ENCODE measurements at regions not wholly inside any gene's neighbourhood (a gene's known extent, or its start where the extent isn't known, plus 50 kb on each side); places are given as distances from the start of the nearest gene placed in this dataset.

DNA sequence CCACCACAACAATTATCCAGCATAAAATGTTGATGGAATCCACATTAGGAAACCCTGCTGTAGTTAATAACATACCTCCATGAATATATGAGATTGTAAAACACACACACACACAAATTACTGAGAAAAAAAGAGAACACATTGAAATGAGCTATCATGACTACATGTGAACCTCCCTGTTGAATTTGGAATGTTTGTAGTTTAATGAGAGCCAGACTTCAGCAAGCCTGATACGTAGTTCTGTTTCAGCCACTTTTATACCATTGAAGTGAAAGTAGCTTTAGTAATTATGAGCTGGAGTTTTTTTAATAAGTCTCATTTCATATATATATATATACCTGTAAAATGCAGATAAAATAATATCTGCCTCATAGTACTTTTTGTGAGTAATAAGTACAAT lies 1146.4 kb downstream of the NAALADL2 start:
- BruUV-seq (replicated peaks): no TSS peak
- Histone ChIP-seq H3K4me3 (no peak overlapping the region), H3K27ac (ENCODE audit: extremely low read depth, low read depth, low read length) (no peak overlapping the region), H2AFZ (ENCODE audit: low read depth, low read length) (no peak overlapping the region), H4K20me1 (replicated peaks; ENCODE audit: control insufficient read depth, insufficient read depth, low read length) (no peaks in the 10 kb centered on the region), H3K4me2 (ENCODE audit: insufficient read depth, low read length) (no peak overlapping the region), H3K4me1 (replicated peaks in 1 of 2; ENCODE audit: control insufficient read depth in 2 of 2, insufficient read depth in 2 of 2, low read length in 2 of 2) (no peaks in the 10 kb centered on the region), H3K9ac (ENCODE audit: insufficient read depth in 1 of 2, low read depth in 2 of 2, low read length in 2 of 2) (no peak overlapping the region), H3K9me1 (ENCODE audit: control insufficient read depth, insufficient read depth, low read length) (no peaks in the 10 kb centered on the region), H3K9me3 (replicated peaks; ENCODE audit: control insufficient read depth, insufficient read depth, low read depth, low read length) (no peaks in the 10 kb centered on the region; the same call in 1 of the 2 replicates), H3K27me3 (ENCODE audit: control insufficient read depth in 2 of 2, insufficient read depth in 2 of 2, low read length in 2 of 2) (no peaks in the 10 kb centered on the region), H3K79me2 (ENCODE audit: control insufficient read depth, insufficient read depth, low read length) (no peaks in the 10 kb centered on the region), H3K36me3 (ENCODE audit: control insufficient read depth, insufficient read depth, low read length) (no peaks in the 10 kb centered on the region)
- 0% methylated on average over 1 of the region's 1 CpG for WGBS (ENCODE audit: insufficient coverage, low coverage, missing lambda C conversion rate)
- in situ Hi-C loops (cut with MboI): no loop called here
- ChIA-PET CTCF (ENCODE audit: low intra/inter-chr PET ratio) (no interaction called here), POLR2A (no interaction called here)
- FAIRE-seq (no peak), ATAC-seq (no peak), DNase-seq (ENCODE audit: extremely low read depth in 1 of 4, low spot score in 3 of 4) (no peak)
- intact Hi-C loops (cut with micrococcal nuclease): no loop called here
- TF ChIP-seq POLR3G (IDR thresholded peaks at IDR 0.05; ENCODE audit: extremely low read depth, insufficient read length, insufficient replicate concordance) (no peak), ZFP30 (CRISPR knock-in tag; IDR thresholded peaks at IDR 0.05; ENCODE audit: borderline replicate concordance) (no peak), TGIF2 (CRISPR knock-in tag; IDR thresholded peaks at IDR 0.05) (no peak), BRF1 (IDR thresholded peaks at IDR 0.05; ENCODE audit: borderline replicate concordance, extremely low read depth, insufficient read length) (no peak), CCAR2 (IDR thresholded peaks at IDR 0.05; ENCODE audit: low read depth, low read length) (no peak), ILK (tag; IDR thresholded peaks at IDR 0.05; ENCODE audit: borderline replicate concordance, low read depth) (no peak), KAT7 (CRISPR knock-in tag; IDR thresholded peaks at IDR 0.05; ENCODE audit: borderline replicate concordance) (no peak), SREBF2 (CRISPR knock-in tag; IDR thresholded peaks at IDR 0.05) (no peak), ZNF444 (CRISPR knock-in tag; IDR thresholded peaks at IDR 0.05) (no peak), ZNF140 (CRISPR knock-in tag; IDR thresholded peaks at IDR 0.05) (no peak), EZH2 (IDR thresholded peaks at IDR 0.05; ENCODE audit: borderline replicate concordance, low read depth, low read length) (no peak), FOXK1 (CRISPR knock-in tag; IDR thresholded peaks at IDR 0.05; ENCODE audit: borderline replicate concordance) (no peak), BDP1 (IDR thresholded peaks at IDR 0.05; ENCODE audit: insufficient read depth, insufficient read length) (no peak)
- TF ChIP-seq, protein P1, sequence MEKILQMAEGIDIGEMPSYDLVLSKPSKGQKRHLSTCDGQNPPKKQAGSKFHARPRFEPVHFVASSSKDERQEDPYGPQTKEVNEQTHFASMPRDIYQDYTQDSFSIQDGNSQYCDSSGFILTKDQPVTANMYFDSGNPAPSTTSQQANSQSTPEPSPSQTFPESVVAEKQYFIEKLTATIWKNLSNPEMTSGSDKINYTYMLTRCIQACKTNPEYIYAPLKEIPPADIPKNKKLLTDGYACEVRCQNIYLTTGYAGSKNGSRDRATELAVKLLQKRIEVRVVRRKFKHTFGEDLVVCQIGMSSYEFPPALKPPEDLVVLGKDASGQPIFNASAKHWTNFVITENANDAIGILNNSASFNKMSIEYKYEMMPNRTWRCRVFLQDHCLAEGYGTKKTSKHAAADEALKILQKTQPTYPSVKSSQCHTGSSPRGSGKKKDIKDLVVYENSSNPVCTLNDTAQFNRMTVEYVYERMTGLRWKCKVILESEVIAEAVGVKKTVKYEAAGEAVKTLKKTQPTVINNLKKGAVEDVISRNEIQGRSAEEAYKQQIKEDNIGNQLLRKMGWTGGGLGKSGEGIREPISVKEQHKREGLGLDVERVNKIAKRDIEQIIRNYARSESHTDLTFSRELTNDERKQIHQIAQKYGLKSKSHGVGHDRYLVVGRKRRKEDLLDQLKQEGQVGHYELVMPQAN (IDR thresholded peaks at IDR 0.05; ENCODE audit: borderline replicate concordance): no peak
- TF ChIP-seq, protein P2, sequence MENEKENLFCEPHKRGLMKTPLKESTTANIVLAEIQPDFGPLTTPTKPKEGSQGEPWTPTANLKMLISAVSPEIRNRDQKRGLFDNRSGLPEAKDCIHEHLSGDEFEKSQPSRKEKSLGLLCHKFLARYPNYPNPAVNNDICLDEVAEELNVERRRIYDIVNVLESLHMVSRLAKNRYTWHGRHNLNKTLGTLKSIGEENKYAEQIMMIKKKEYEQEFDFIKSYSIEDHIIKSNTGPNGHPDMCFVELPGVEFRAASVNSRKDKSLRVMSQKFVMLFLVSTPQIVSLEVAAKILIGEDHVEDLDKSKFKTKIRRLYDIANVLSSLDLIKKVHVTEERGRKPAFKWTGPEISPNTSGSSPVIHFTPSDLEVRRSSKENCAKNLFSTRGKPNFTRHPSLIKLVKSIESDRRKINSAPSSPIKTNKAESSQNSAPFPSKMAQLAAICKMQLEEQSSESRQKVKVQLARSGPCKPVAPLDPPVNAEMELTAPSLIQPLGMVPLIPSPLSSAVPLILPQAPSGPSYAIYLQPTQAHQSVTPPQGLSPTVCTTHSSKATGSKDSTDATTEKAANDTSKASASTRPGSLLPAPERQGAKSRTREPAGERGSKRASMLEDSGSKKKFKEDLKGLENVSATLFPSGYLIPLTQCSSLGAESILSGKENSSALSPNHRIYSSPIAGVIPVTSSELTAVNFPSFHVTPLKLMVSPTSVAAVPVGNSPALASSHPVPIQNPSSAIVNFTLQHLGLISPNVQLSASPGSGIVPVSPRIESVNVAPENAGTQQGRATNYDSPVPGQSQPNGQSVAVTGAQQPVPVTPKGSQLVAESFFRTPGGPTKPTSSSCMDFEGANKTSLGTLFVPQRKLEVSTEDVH (IDR thresholded peaks at IDR 0.05; ENCODE audit: low read depth, partially characterized antibody): no peak
- TF ChIP-seq, protein P3, sequence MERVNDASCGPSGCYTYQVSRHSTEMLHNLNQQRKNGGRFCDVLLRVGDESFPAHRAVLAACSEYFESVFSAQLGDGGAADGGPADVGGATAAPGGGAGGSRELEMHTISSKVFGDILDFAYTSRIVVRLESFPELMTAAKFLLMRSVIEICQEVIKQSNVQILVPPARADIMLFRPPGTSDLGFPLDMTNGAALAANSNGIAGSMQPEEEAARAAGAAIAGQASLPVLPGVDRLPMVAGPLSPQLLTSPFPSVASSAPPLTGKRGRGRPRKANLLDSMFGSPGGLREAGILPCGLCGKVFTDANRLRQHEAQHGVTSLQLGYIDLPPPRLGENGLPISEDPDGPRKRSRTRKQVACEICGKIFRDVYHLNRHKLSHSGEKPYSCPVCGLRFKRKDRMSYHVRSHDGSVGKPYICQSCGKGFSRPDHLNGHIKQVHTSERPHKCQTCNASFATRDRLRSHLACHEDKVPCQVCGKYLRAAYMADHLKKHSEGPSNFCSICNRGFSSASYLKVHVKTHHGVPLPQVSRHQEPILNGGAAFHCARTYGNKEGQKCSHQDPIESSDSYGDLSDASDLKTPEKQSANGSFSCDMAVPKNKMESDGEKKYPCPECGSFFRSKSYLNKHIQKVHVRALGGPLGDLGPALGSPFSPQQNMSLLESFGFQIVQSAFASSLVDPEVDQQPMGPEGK (CRISPR knock-in tag; IDR thresholded peaks at IDR 0.05; ENCODE audit: borderline replicate concordance): no peak

All from K562 (cell line).